ENCODE measurements at regions not wholly inside any gene's neighbourhood (a gene's known extent, or its start where the extent isn't known, plus 50 kb on each side); places are given as distances from the start of the nearest gene placed in this dataset.

DNA sequence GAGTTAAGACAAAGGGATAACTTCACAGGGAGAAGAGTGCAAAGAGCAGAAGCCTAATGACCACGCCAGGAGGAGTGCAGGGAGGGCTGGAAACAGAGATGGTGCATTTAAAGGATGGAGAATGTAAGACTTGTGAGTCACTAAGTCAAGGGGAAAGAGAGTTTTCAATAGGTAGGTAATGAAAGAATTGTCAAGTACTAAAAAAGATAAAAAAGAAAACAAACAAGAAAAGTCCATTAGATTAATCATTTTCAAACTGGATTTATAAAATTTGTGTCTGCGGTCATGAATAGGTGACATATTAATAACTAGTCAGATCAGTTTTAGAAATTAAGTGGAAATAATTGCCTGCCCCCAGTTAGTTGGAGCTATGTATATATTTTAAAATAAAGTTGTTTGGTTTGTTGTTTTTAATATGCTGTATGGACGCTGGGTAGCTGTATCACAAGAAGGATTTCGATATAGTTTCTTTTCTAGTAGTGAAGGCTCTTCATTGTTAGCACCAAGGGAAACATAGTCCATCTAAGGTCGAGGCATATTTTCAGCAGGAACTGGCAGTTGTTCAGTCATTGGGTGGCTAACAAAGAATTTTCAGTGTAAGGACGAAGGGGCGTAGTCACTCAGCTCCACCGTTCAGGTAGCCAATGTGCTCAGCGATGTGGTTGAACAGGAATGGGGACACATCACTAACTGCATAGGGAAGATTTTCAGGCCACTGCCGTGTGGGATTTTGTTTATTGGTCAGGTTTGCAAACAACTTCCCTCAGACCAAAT, 203.0 kb downstream of the TGFB2 start:
- H3K27me3 ChIP-seq (replicated peaks in 1 of 4; ENCODE audit: control insufficient read depth in 3 of 4, extremely low read depth in 1 of 4, insufficient read depth in 3 of 4, low read length in 3 of 4): no peaks in the 10 kb centered on the region
- POLR2A ChIA-PET (ENCODE audit: partially characterized antibody): no interaction called here
- no peak overlapping the region for H2AK5ac ChIP-seq (ENCODE audit: low read depth, low read length)
- no peak overlapping the region for H3K14ac ChIP-seq (ENCODE audit: insufficient read length)
- no peak overlapping the region for H4K91ac ChIP-seq (replicated peaks; ENCODE audit: insufficient read length, low read length)
- H3K23ac ChIP-seq (ENCODE audit: insufficient read length): no peak overlapping the region
- no peak overlapping the region for H3K56ac ChIP-seq (replicated peaks; ENCODE audit: insufficient read length, low read depth, low read length)
- H2AFZ ChIP-seq (ENCODE audit: low read length): no peak overlapping the region
- H3K9me3 ChIP-seq (ENCODE audit: insufficient read depth in 2 of 2, low read depth in 1 of 2, low read length in 1 of 2): no peaks in the 10 kb centered on the region
- H3K4me1 ChIP-seq (replicated peaks in 1 of 4; ENCODE audit: control insufficient read depth in 3 of 4, insufficient read depth in 4 of 4, low read length in 3 of 4): no peaks in the 10 kb centered on the region
- H4K5ac ChIP-seq (ENCODE audit: insufficient read length, low read depth, low read length): no peak overlapping the region
- WGBS, 2 experiments (ENCODE audit: extremely low coverage in 1 of 2, insufficient coverage in 1 of 2, insufficient read length in 1 of 2, insufficient replicate concordance in 2 of 2, low coverage in 1 of 2, low lambda C conversion rate in 2 of 2, missing lambda C conversion rate in 1 of 2): 81% methylated on average over 10 of the region's 10 CpGs; no CpG with 5 or more reads in 1 of the 2 experiments
- H3K18ac ChIP-seq (ENCODE audit: extremely low read depth, low read length): no peak overlapping the region
- no peak overlapping the region for H3K27ac ChIP-seq (ENCODE audit: low read depth, low read length)
- CTCF ChIA-PET (ENCODE audit: partially characterized antibody): no interaction called here
- no peak for DNase-seq (ENCODE audit: low read depth in 1 of 2, low spot score in 2 of 2)
- no peak overlapping the region for H3K4me2 ChIP-seq (ENCODE audit: insufficient read depth in 1 of 2, low read depth in 2 of 2, low read length in 2 of 2)
- H3K9ac ChIP-seq (replicated peaks in 1 of 4; ENCODE audit: extremely low read depth in 1 of 4, low read depth in 3 of 4, low read length in 3 of 4): no peak overlapping the region
- no peak overlapping the region for H4K8ac ChIP-seq (ENCODE audit: extremely low read depth, insufficient read depth, low read length)
- no peak overlapping the region for H2BK15ac ChIP-seq (ENCODE audit: low read length)
- H3K4ac ChIP-seq (replicated peaks; ENCODE audit: insufficient read length, low read depth, low read length): no peak overlapping the region
- no peak overlapping the region for H2BK12ac ChIP-seq (ENCODE audit: low read depth, low read length)
- no peak overlapping the region for H2BK5ac ChIP-seq (ENCODE audit: low read depth, low read length)
- H2BK120ac ChIP-seq (replicated peaks; ENCODE audit: low read depth, low read length): no peak overlapping the region
- no peak for FAIRE-seq
- no peaks in the 10 kb centered on the region for H3K79me2 ChIP-seq (ENCODE audit: control insufficient read depth in 1 of 2, insufficient read depth in 2 of 2, low read length in 2 of 2)
- no peaks in the 10 kb centered on the region for H3K79me1 ChIP-seq (ENCODE audit: low read depth, low read length)
- no peaks in the 10 kb centered on the region for H4K20me1 ChIP-seq (replicated peaks in 1 of 2; ENCODE audit: control insufficient read depth in 1 of 2, insufficient read depth in 2 of 2, low read length in 2 of 2)
- no peaks in the 10 kb centered on the region for H3K36me3 ChIP-seq (ENCODE audit: control insufficient read depth in 2 of 4, insufficient read depth in 4 of 4, low read length in 3 of 4)
- no peak overlapping the region for H2BK20ac ChIP-seq (ENCODE audit: low read length)
- no peaks in the 10 kb centered on the region for H3K23me2 ChIP-seq (ENCODE audit: low read depth, low read length)
- no peak overlapping the region for H3K4me3 ChIP-seq (ENCODE audit: extremely low read depth in 1 of 4, insufficient read depth in 2 of 4, low read depth in 3 of 4, low read length in 4 of 4)
- TF ChIP-seq KDM1A (IDR thresholded peaks at IDR 0.05; ENCODE audit: borderline replicate concordance, low read length): no peak
- TF ChIP-seq EZH2 (IDR thresholded peaks at IDR 0.05; ENCODE audit: low read depth, low read length, severe bottlenecking): no peak
- no peak for TF ChIP-seq ZNF274 (IDR thresholded peaks at IDR 0.05; ENCODE audit: borderline replicate concordance, extremely low read depth, low read length)
- TF ChIP-seq TCF12 (IDR thresholded peaks at IDR 0.05; ENCODE audit: low read depth, low read length): no peak
- no peak for TF ChIP-seq JUND (IDR thresholded peaks at IDR 0.05; ENCODE audit: low read length)
- no peak for TF ChIP-seq RBBP5 (IDR thresholded peaks at IDR 0.05; ENCODE audit: borderline replicate concordance, low read depth, low read length)
- TF ChIP-seq EP300 (IDR thresholded peaks at IDR 0.05; ENCODE audit: borderline replicate concordance in 1 of 2, low read depth in 2 of 2, low read length in 2 of 2): no peak
- TF ChIP-seq MAFK (IDR thresholded peaks at IDR 0.05; ENCODE audit: low read depth, low read length): no peak
- no peak for TF ChIP-seq USF2 (IDR thresholded peaks at IDR 0.05; ENCODE audit: low read length)
- no peak for TF ChIP-seq CTBP2 (IDR thresholded peaks at IDR 0.05; ENCODE audit: borderline replicate concordance, insufficient read depth, insufficient read length, low read length)
- no peak for TF ChIP-seq SIX5 (IDR thresholded peaks at IDR 0.05; ENCODE audit: low read depth, low read length)
- no peak for TF ChIP-seq POU5F1 (IDR thresholded peaks at IDR 0.05; ENCODE audit: low read depth, low read length)
